CD14-positive monocyte (primary cell): ENCODE measurements at regions not wholly inside any gene's neighbourhood (a gene's known extent, or its start where the extent isn't known, plus 50 kb on each side); places are given as distances from the start of the nearest gene placed in this dataset.

Source experiments
- DNase-seq, 3 donors: peaks; one replicate each; pipeline ENCODE4 v3.0.0-alpha.2; 2011 to 2022
- H2AFZ ChIP-seq: 2 replicates; pipeline ENCODE4 v1.6.0; 2012; ENCODE audit warnings: mild to moderate bottlenecking, low read depth, low read length, inconsistent platforms; ENCODE audit not compliant: insufficient read depth, poor library complexity, severe bottlenecking
- H3K27ac ChIP-seq, 2 donors: 1 replicate in 1 of 2; 2 replicates in 1 of 2; pipeline ENCODE4 v1.5.1; 2012 to 2013; ENCODE audit warnings: low read length in 2 of 2, control low read depth in 1 of 2, inconsistent platforms in 1 of 2, low read depth in 1 of 2, mild to moderate bottlenecking in 1 of 2
- H3K27me3 ChIP-seq, 2 donors: one replicate each; pipeline versions ENCODE4 v1.6.0 to v1.6.1; 2011 to 2013; ENCODE audit warnings: low read length in 2 of 2; ENCODE audit not compliant: control insufficient read depth in 2 of 2, insufficient read depth in 2 of 2
- H3K36me3 ChIP-seq, 2 donors: replicated peaks in 1 of 2; 1 replicate in 1 of 2; 2 replicates in 1 of 2; pipeline versions ENCODE4 v1.5.1 to v1.6.1; 2012 to 2013; ENCODE audit warnings: low read length in 2 of 2, control low read depth in 1 of 2, inconsistent platforms in 1 of 2, mild to moderate bottlenecking in 1 of 2; ENCODE audit not compliant: insufficient read depth in 2 of 2, control insufficient read depth in 1 of 2
- H3K4me1 ChIP-seq, 2 donors: 1 replicate in 1 of 2; 2 replicates in 1 of 2; pipeline versions ENCODE4 v1.5.1 to v1.6.1; 2012 to 2013; ENCODE audit warnings: low read length in 2 of 2, control low read depth in 1 of 2, inconsistent platforms in 1 of 2, mild to moderate bottlenecking in 1 of 2, moderate library complexity in 1 of 2; ENCODE audit not compliant: insufficient read depth in 2 of 2, control insufficient read depth in 1 of 2
- H3K4me2 ChIP-seq: replicated peaks from 2 replicates; pipeline ENCODE3; 2012; ENCODE audit warnings: low read length, moderate library complexity, mild to moderate bottlenecking; ENCODE audit not compliant: poor library complexity, severe bottlenecking; ENCODE audit errors: extremely low read depth
- H3K4me3 ChIP-seq, 3 experiments: fragments of 200-600 bp in 1 of 3; sonication (generic) in 1 of 3; replicated peaks in 1 of 3; 1 replicate in 2 of 3; 2 replicates in 1 of 3; pipeline ENCODE4 v1.5.1; 2011 to 2013; ENCODE audit warnings: low read length in 3 of 3, mild to moderate bottlenecking in 3 of 3, control low read depth in 2 of 3, low read depth in 2 of 3, inconsistent platforms in 1 of 3, moderate library complexity in 1 of 3
- H3K79me2 ChIP-seq: 2 replicates; pipeline ENCODE4 v1.6.0; 2012; ENCODE audit warnings: mild to moderate bottlenecking, control low read depth, inconsistent platforms, low read length, moderate library complexity; ENCODE audit not compliant: insufficient read depth
- H3K9ac ChIP-seq: 2 replicates; pipeline ENCODE4 v1.6.0; 2017; ENCODE audit warnings: low read length, mild to moderate bottlenecking; ENCODE audit not compliant: insufficient read depth, poor library complexity, severe bottlenecking
- H3K9me3 ChIP-seq, 2 donors: replicated peaks in 1 of 2; 1 replicate in 1 of 2; 2 replicates in 1 of 2; pipeline versions ENCODE4 v1.5.1 to v1.6.1; 2012 to 2013; ENCODE audit warnings: low read length in 2 of 2, control low read depth in 1 of 2; ENCODE audit not compliant: control insufficient read depth in 1 of 2, insufficient read depth in 1 of 2
- H4K20me1 ChIP-seq: 2 replicates; pipeline ENCODE4 v1.6.0; 2012; ENCODE audit warnings: mild to moderate bottlenecking, low read length, control low read depth, moderate library complexity; ENCODE audit not compliant: insufficient read depth
- H3K27ac Mint-ChIP-seq, 7 donors: one replicate each; pipeline ENCODE4 v1.8.0; 2020; ENCODE audit warnings: mild to moderate bottlenecking in 7 of 7, mixed read lengths in 7 of 7, moderate library complexity in 6 of 7, inconsistent platforms in 2 of 7
- H3K27me3 Mint-ChIP-seq, 3 donors: one replicate each; pipeline ENCODE4 v1.8.0; 2021 to 2022; ENCODE audit warnings: low read depth in 3 of 3, mild to moderate bottlenecking in 3 of 3, mixed read lengths in 3 of 3, moderate library complexity in 3 of 3, inconsistent platforms in 1 of 3
- H3K36me3 Mint-ChIP-seq, 2 donors: one replicate each; pipeline ENCODE4 v1.8.0; 2020; ENCODE audit warnings: mixed read lengths in 2 of 2, inconsistent platforms in 1 of 2, mild to moderate bottlenecking in 1 of 2
- H3K4me1 Mint-ChIP-seq: one replicate; pipeline ENCODE4 v1.8.0; 2020; ENCODE audit warnings: mild to moderate bottlenecking, mixed read lengths
- H3K4me3 Mint-ChIP-seq, 2 donors: one replicate each; pipeline ENCODE4 v1.8.0; 2020; ENCODE audit warnings: mild to moderate bottlenecking in 2 of 2, mixed read lengths in 2 of 2, moderate library complexity in 1 of 2
- H3K9me3 Mint-ChIP-seq, 7 donors: one replicate each; pipeline ENCODE4 v1.8.0; 2020 to 2022; ENCODE audit warnings: mixed read lengths in 7 of 7, mild to moderate bottlenecking in 6 of 7, moderate library complexity in 6 of 7, inconsistent platforms in 2 of 7
- CTCF ChIP-seq: fragments of 200-600 bp; IDR thresholded peaks from one replicate; pipeline ENCODE4 v1.8.0; 2022; ENCODE audit warnings: antibody characterized with exemption, mild to moderate bottlenecking
- WGBS: methylation state at CpG from one replicate; pipeline ENCODE4 v1.1.5; 2013; ENCODE audit warnings: missing lambda C conversion rate; ENCODE audit not compliant: insufficient coverage; 5-methylcytosine and 5-hydroxymethylcytosine counted together
- intact Hi-C, 2 donors: fragments of 100-400 bp; cut with micrococcal nuclease; formaldehyde crosslinking; loops; one replicate each; pipeline versions ENCODE4 v1.15.0 to v1.15.1; 2023

- intact Hi-C loops, result no loop called here
- Histone ChIP-seq H3K27me3 (no peaks in the 10 kb centered on the region), H3K27ac (no peak overlapping the region), H3K4me2 (no peak overlapping the region), H3K79me2 (no peaks in the 10 kb centered on the region), H2AFZ (no peak overlapping the region), H3K9ac (no peak overlapping the region), H3K4me3 (no peak overlapping the region), H3K9me3 (peaks cover 25 to 30% of the 10 kb centered on the region in 2 donors), H3K4me1 (no peaks in the 10 kb centered on the region), H4K20me1 (no peaks in the 10 kb centered on the region), H3K36me3 (no peaks in the 10 kb centered on the region)
- no peak overlapping the region for H3K4me3 Mint-ChIP-seq
- no peak overlapping the region for H3K27ac Mint-ChIP-seq
- 86% methylated on average over 9 of the region's 16 CpGs for WGBS
- DNase-seq, result no peak
- H3K36me3 Mint-ChIP-seq, result no peaks in the 10 kb centered on the region
- H3K9me3 Mint-ChIP-seq, result peaks cover 8 to 32% (median 24%) of the 10 kb centered on the region in 7 donors
- H3K27me3 Mint-ChIP-seq, result peaks cover 0 to 2% (median 0%) of the 10 kb centered on the region in 3 donors
- TF ChIP-seq CTCF, result no peak
- no peaks in the 10 kb centered on the region for H3K4me1 Mint-ChIP-seq
Measured at GRCh38 chr7:155897758-155898386, 85.6 kb upstream of the SHH start.

GRCh38 chr7:155896531-155897263 is 84.4 kb upstream of the SHH start:
- H3K4me1 Mint-ChIP-seq, result no peaks in the 10 kb centered on the region
- WGBS, result 84% methylated on average over 5 of the region's 6 CpGs
- no peak overlapping the region for H3K4me2 ChIP-seq
- no peaks in the 10 kb centered on the region for H3K27me3 ChIP-seq
- H2AFZ ChIP-seq, result no peak overlapping the region
- peaks cover 3 to 26% (median 20%) of the 10 kb centered on the region in 7 donors for H3K9me3 Mint-ChIP-seq
- H3K4me3 Mint-ChIP-seq, result no peak overlapping the region
- no peak overlapping the region for H3K27ac ChIP-seq
- H3K27me3 Mint-ChIP-seq, result peaks cover 0 to 4% (median 0%) of the 10 kb centered on the region in 3 donors
- TF ChIP-seq CTCF, result no peak
- H3K9me3 ChIP-seq, result peaks cover 17 to 25% of the 10 kb centered on the region in 2 donors
- H3K36me3 Mint-ChIP-seq, result no peaks in the 10 kb centered on the region
- H3K79me2 ChIP-seq, result no peaks in the 10 kb centered on the region
- no peaks in the 10 kb centered on the region for H3K36me3 ChIP-seq
- DNase-seq, result no peak
- H3K4me3 ChIP-seq, result no peak overlapping the region
- intact Hi-C loops, result no loop called here
- H3K27ac Mint-ChIP-seq, result no peak overlapping the region
- H4K20me1 ChIP-seq, result no peaks in the 10 kb centered on the region
- no peak overlapping the region for H3K9ac ChIP-seq
- no peaks in the 10 kb centered on the region for H3K4me1 ChIP-seq
